ENCODE measurements at regions not wholly inside any gene's neighbourhood (a gene's known extent, or its start where the extent isn't known, plus 50 kb on each side); places are given as distances from the start of the nearest gene placed in this dataset.
A peak's percentile ranks its signal among the peaks of the same experiment; 100 is the strongest.

DNA sequence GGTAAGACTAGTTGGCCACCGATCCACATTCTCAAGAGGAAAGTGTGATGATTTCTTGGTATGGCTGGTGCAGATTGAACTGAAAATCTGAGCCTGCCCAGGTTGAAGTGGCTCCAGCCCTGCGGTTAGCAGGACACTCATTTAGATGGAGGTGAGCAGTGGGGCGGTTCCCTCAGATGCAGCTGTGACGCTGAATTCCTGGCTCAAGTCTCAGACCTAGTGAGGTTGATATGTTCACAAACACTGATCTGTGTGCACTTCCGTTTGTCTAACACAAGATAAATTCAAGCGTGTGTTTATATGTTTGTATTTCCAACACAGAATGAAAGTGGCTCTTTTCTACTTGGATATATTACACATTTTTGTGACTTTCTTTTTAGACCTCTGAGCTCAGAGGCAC is 83.4 kb upstream of the FRMD1 start:
- H2BK12ac ChIP-seq (ENCODE audit: insufficient read length, low read depth, low read length): no peak overlapping the region
- no peaks in the 10 kb centered on the region for H4K20me1 ChIP-seq (ENCODE audit: control insufficient read depth, insufficient read depth, insufficient read length)
- no peak overlapping the region for H3K4me2 ChIP-seq (ENCODE audit: insufficient read depth, insufficient read length, low read length)
- H3K14ac ChIP-seq (ENCODE audit: insufficient read depth, low read length): no peak overlapping the region
- H2BK5ac ChIP-seq (ENCODE audit: insufficient read length, low read length): no peak overlapping the region
- no peak overlapping the region for H2BK120ac ChIP-seq (ENCODE audit: low read depth, low read length, poor library complexity, severe bottlenecking)
- H2AK5ac ChIP-seq (ENCODE audit: insufficient read length, low read length): no peak overlapping the region
- H3K4ac ChIP-seq (ENCODE audit: low read depth, low read length): no peak overlapping the region
- H4K8ac ChIP-seq (replicated peaks; ENCODE audit: insufficient read length, low read depth, low read length): no peak overlapping the region
- TF ChIP-seq, protein P1, sequence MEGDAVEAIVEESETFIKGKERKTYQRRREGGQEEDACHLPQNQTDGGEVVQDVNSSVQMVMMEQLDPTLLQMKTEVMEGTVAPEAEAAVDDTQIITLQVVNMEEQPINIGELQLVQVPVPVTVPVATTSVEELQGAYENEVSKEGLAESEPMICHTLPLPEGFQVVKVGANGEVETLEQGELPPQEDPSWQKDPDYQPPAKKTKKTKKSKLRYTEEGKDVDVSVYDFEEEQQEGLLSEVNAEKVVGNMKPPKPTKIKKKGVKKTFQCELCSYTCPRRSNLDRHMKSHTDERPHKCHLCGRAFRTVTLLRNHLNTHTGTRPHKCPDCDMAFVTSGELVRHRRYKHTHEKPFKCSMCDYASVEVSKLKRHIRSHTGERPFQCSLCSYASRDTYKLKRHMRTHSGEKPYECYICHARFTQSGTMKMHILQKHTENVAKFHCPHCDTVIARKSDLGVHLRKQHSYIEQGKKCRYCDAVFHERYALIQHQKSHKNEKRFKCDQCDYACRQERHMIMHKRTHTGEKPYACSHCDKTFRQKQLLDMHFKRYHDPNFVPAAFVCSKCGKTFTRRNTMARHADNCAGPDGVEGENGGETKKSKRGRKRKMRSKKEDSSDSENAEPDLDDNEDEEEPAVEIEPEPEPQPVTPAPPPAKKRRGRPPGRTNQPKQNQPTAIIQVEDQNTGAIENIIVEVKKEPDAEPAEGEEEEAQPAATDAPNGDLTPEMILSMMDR (conservative IDR thresholded peaks at IDR 0.05): no peak
- H3K56ac ChIP-seq (ENCODE audit: insufficient read length, low read depth, low read length): no peak overlapping the region
- H3T11ph ChIP-seq (ENCODE audit: low read length): no peak overlapping the region
- no peak overlapping the region for H3K18ac ChIP-seq (ENCODE audit: insufficient read length, low read depth, low read length)
- Mint-ChIP-seq H3K27ac (no peak overlapping the region), H3K36me3 (ENCODE audit: insufficient read depth in 1 of 3, low read depth in 3 of 3) (no peaks in the 10 kb centered on the region; a peak in 2 of 7 replicates), H3K4me1 (peaks cover 35 to 38% of the 10 kb centered on the region in 2 experiments), H3K4me3 (peak overlapping the region in 1 of 2 experiments; percentile 15; a peak in 1 of 5 replicates), H3K9me3 (no peaks in the 10 kb centered on the region), H3K27me3 (ENCODE audit: low read depth) (peaks cover 12% of the 10 kb centered on the region)
- no peak overlapping the region for H3K27ac ChIP-seq (ENCODE audit: insufficient read length, low read depth, low read length)
- no peaks in the 10 kb centered on the region for H3K79me1 ChIP-seq (ENCODE audit: insufficient read depth, low read depth, low read length, poor library complexity, severe bottlenecking)
- H3K23me2 ChIP-seq (ENCODE audit: insufficient read length, low read depth, low read length, poor library complexity, severe bottlenecking): no peaks in the 10 kb centered on the region
- H3K27me3 ChIP-seq (ENCODE audit: insufficient read depth, low read length): no peaks in the 10 kb centered on the region
- no peak overlapping the region for H4K91ac ChIP-seq (ENCODE audit: insufficient read length, low read depth, low read length)
- H2BK15ac ChIP-seq (ENCODE audit: low read depth, low read length): no peak overlapping the region
- H3K9me3 ChIP-seq (ENCODE audit: control insufficient read depth, low read depth, low read length): no peaks in the 10 kb centered on the region
- WGBS (ENCODE audit: extremely low coverage, insufficient read length, low lambda C conversion rate): no CpG with 5 or more reads among the region's 6 CpGs
- no peak overlapping the region for H3K23ac ChIP-seq (ENCODE audit: insufficient read length, low read depth, low read length)
- no peak overlapping the region for H3K9ac ChIP-seq (ENCODE audit: extremely low read depth, insufficient read length, low read length)
- H2AFZ ChIP-seq (ENCODE audit: low read length): no peak overlapping the region
- no peak overlapping the region for H4K5ac ChIP-seq (ENCODE audit: insufficient read length, low read depth, low read length)
- H3K79me2 ChIP-seq (ENCODE audit: insufficient read depth, low read length): no peaks in the 10 kb centered on the region
- H3K4me1 ChIP-seq (ENCODE audit: insufficient read depth, low read length): peaks cover 2% of the 10 kb centered on the region; the same call in 1 of the 2 replicates
- no peak overlapping the region for H2BK20ac ChIP-seq (ENCODE audit: low read depth, low read length, poor library complexity, severe bottlenecking)
- no peak for DNase-seq
